ENCODE measurements at regions not wholly inside any gene's neighbourhood (a gene's known extent, or its start where the extent isn't known, plus 50 kb on each side); places are given as distances from the start of the nearest gene placed in this dataset.

DNA sequence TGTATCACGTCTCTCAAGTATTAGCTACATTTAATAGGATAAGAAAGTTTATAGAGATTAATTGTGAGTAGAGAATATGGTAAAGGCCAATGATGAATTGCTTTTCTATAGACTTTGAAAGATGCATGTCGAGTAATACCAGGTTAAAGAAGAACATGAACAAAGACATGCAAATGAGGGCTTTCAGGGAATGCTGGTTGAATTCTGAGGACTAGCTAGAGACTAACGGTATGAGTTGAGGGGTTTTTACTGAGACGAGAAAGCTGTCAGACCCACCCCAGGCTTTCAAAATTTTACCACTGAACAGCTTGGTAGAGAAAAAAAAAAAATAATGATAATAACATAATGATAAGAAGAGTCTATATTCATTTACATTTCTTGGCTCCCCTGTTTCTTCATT lies 796.0 kb upstream of the CDH8 start:
- no peak overlapping the region for H3K4me3 ChIP-seq (ENCODE audit: low read depth, low read length)
- H3K27ac ChIP-seq: no peak overlapping the region
- TF ChIP-seq, protein P1, sequence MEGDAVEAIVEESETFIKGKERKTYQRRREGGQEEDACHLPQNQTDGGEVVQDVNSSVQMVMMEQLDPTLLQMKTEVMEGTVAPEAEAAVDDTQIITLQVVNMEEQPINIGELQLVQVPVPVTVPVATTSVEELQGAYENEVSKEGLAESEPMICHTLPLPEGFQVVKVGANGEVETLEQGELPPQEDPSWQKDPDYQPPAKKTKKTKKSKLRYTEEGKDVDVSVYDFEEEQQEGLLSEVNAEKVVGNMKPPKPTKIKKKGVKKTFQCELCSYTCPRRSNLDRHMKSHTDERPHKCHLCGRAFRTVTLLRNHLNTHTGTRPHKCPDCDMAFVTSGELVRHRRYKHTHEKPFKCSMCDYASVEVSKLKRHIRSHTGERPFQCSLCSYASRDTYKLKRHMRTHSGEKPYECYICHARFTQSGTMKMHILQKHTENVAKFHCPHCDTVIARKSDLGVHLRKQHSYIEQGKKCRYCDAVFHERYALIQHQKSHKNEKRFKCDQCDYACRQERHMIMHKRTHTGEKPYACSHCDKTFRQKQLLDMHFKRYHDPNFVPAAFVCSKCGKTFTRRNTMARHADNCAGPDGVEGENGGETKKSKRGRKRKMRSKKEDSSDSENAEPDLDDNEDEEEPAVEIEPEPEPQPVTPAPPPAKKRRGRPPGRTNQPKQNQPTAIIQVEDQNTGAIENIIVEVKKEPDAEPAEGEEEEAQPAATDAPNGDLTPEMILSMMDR (IDR thresholded peaks at IDR 0.05; ENCODE audit: low read depth, low read length): no peak
- no peak for DNase-seq
- H3K27me3 ChIP-seq (ENCODE audit: insufficient read depth, low read depth, severe bottlenecking): peaks cover 44% of the 10 kb centered on the region
- no peaks in the 10 kb centered on the region for H3K36me3 ChIP-seq
- no peaks in the 10 kb centered on the region for H3K9me3 ChIP-seq (ENCODE audit: severe bottlenecking)

GRCh38 chr16:62831235-62831850 lies 795.1 kb upstream of the CDH8 start:
- Histone ChIP-seq H3K36me3 (no peaks in the 10 kb centered on the region), H3K27me3 (ENCODE audit: insufficient read depth, low read depth, severe bottlenecking) (peaks cover 51% of the 10 kb centered on the region), H3K4me3 (ENCODE audit: low read depth, low read length) (no peak overlapping the region), H3K27ac (no peak overlapping the region), H3K9me3 (ENCODE audit: severe bottlenecking) (no peaks in the 10 kb centered on the region)
- no peak for DNase-seq
- TF ChIP-seq, protein P1 (IDR thresholded peaks at IDR 0.05; ENCODE audit: low read depth, low read length): no peak

DNA sequence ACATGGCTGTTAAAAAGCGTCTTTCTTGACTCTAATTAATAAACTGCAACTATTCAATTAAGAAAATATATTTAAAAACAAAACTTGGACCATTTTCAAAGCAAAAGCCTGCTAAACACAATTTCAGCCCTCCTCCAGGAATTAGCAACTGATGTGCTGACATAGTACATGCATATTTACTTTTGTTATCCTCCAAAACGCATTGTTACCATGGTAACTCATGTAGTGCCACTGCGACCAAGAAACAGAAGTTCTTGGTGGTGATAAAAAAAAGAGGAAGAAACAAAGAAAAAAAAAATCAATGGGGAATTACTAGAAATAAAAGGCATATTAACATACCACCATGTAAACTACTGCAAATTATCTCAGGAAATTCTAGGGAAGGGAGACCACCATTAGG lies 793.4 kb upstream of the CDH8 start:
- Histone ChIP-seq H3K9me3 (ENCODE audit: severe bottlenecking) (no peaks in the 10 kb centered on the region), H3K27ac (no peak overlapping the region), H3K36me3 (no peaks in the 10 kb centered on the region), H3K27me3 (ENCODE audit: insufficient read depth, low read depth, severe bottlenecking) (peaks cover 45% of the 10 kb centered on the region), H3K4me3 (ENCODE audit: low read depth, low read length) (no peak overlapping the region)
- DNase-seq: no peak
- TF ChIP-seq, protein P1 (IDR thresholded peaks at IDR 0.05; ENCODE audit: low read depth, low read length): no peak

DNA sequence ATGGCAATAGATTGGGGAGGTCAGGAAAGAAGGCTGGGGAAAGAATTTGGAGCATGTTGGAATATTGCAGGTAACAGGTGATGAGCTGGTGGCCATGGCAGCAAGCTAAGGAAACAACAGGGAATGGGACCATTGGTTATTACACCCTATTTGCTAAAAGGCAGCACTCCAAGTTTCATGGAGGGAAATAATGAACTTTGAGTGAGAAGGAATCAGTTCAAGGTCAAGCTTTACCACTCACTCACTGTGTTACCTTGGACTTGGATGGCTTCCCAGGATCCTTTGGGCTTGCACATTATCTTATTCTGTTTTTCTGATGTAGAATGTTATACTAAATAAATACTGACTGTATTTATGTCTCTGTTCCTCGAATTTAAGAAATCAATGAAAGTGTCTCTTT lies 792.8 kb upstream of the CDH8 start:
- peaks cover 40% of the 10 kb centered on the region for H3K27me3 ChIP-seq (ENCODE audit: insufficient read depth, low read depth, severe bottlenecking)
- TF ChIP-seq, protein P1 (IDR thresholded peaks at IDR 0.05; ENCODE audit: low read depth, low read length): no peak
- DNase-seq: no peak
- no peaks in the 10 kb centered on the region for H3K36me3 ChIP-seq
- no peak overlapping the region for H3K4me3 ChIP-seq (ENCODE audit: low read depth, low read length)
- no peak overlapping the region for H3K27ac ChIP-seq
- no peaks in the 10 kb centered on the region for H3K9me3 ChIP-seq (ENCODE audit: severe bottlenecking)

DNA sequence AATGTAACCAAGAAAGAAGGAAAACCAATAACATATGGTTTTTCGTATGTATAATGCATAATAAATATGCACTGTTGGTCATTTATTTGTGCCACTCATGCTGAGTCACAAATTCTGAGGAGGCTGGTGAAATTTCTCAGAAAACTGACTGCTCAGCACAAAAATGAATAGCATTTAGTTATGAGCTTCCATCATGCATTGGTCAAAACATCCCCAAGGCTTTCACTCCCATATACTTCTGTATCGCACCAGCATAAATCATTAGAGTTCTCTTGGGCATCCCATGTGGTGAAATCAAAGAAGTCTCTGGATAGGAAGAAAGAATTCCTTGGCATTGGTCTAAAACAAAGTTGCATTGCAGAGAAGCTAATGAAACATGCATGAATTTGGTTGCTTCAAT lies 785.6 kb upstream of the CDH8 start:
- TF ChIP-seq, protein P1 (IDR thresholded peaks at IDR 0.05; ENCODE audit: low read depth, low read length): no peak
- Histone ChIP-seq H3K36me3 (no peaks in the 10 kb centered on the region), H3K4me3 (ENCODE audit: low read depth, low read length) (no peak overlapping the region), H3K9me3 (ENCODE audit: severe bottlenecking) (no peaks in the 10 kb centered on the region), H3K27ac (no peak overlapping the region), H3K27me3 (ENCODE audit: insufficient read depth, low read depth, severe bottlenecking) (peaks cover 29% of the 10 kb centered on the region)
- DNase-seq: no peak

GRCh38 chr16:62816971-62817519 lies 780.8 kb upstream of the CDH8 start:
- DNase-seq: no peak
- Histone ChIP-seq H3K27me3 (ENCODE audit: insufficient read depth, low read depth, severe bottlenecking) (peaks cover 22% of the 10 kb centered on the region), H3K9me3 (ENCODE audit: severe bottlenecking) (no peaks in the 10 kb centered on the region), H3K36me3 (no peaks in the 10 kb centered on the region), H3K27ac (no peak overlapping the region), H3K4me3 (ENCODE audit: low read depth, low read length) (no peak overlapping the region)
- TF ChIP-seq, protein P1 (IDR thresholded peaks at IDR 0.05; ENCODE audit: low read depth, low read length): no peak
